ENCODE measurements at regions not wholly inside any gene's neighbourhood (a gene's known extent, or its start where the extent isn't known, plus 50 kb on each side); places are given as distances from the start of the nearest gene placed in this dataset.

DNA sequence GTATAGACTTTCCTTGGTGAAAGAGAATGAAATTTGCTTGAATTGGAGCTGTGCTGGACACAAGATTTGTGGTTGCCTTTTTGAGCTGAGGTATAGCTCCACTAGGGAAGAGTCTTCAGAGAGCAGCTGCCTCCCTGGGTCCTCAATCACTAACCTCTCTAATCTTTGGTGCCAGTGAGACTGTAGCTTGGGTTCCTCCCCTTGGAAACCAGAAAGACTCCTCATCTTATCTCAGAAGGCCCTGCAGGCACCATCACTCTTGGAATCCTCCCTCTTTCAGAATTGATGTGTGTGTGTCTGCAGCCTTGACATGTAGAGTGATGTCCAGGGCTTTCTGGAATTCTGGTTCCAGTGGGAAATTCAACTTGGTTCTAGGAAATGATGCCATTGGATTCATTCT, 426.5 kb downstream of the RPS24 start:
- intact Hi-C loops (cut with micrococcal nuclease): no loop called here
- H3K27me3 ChIP-seq (ENCODE audit: low read length): no peaks in the 10 kb centered on the region
- CTCF ChIA-PET: no interaction called here
- no peak overlapping the region for H3K9ac ChIP-seq (ENCODE audit: low read length)
- peak overlapping the region; percentile 85 for H3K27ac ChIP-seq (ENCODE audit: low read length)
- H3K79me2 ChIP-seq (ENCODE audit: low read length): no peaks in the 10 kb centered on the region
- no peaks in the 10 kb centered on the region for H3K36me3 ChIP-seq (ENCODE audit: low read depth, low read length)
- no peak for ATAC-seq
- POLR2A ChIA-PET (ENCODE audit: unreplicated experiment): no interaction called here
- no peaks in the 10 kb centered on the region for H3K9me2 ChIP-seq (replicated peaks; ENCODE audit: low read length)
- peaks cover 6% of the 10 kb centered on the region for H3F3A ChIP-seq (ENCODE audit: low read length, unreplicated experiment)
- no TSS peak for BruUV-seq (replicated peaks)
- H3K4me2 ChIP-seq (ENCODE audit: low read length): no peak overlapping the region
- no peak for TF ChIP-seq EZH2phosphoT487 (IDR thresholded peaks at IDR 0.05; ENCODE audit: borderline replicate concordance, low read length)
- TF ChIP-seq EZH2 (IDR thresholded peaks at IDR 0.05; ENCODE audit: low read length, unreplicated experiment): no peak
- TF ChIP-seq, protein P1, sequence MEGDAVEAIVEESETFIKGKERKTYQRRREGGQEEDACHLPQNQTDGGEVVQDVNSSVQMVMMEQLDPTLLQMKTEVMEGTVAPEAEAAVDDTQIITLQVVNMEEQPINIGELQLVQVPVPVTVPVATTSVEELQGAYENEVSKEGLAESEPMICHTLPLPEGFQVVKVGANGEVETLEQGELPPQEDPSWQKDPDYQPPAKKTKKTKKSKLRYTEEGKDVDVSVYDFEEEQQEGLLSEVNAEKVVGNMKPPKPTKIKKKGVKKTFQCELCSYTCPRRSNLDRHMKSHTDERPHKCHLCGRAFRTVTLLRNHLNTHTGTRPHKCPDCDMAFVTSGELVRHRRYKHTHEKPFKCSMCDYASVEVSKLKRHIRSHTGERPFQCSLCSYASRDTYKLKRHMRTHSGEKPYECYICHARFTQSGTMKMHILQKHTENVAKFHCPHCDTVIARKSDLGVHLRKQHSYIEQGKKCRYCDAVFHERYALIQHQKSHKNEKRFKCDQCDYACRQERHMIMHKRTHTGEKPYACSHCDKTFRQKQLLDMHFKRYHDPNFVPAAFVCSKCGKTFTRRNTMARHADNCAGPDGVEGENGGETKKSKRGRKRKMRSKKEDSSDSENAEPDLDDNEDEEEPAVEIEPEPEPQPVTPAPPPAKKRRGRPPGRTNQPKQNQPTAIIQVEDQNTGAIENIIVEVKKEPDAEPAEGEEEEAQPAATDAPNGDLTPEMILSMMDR (conservative IDR thresholded peaks at IDR 0.05; ENCODE audit: low read depth, low read length): no peak
- no peaks in the 10 kb centered on the region for H4K20me1 ChIP-seq (ENCODE audit: low read length)
- no peak overlapping the region for H3K4me3 ChIP-seq (ENCODE audit: low read length)
- no peak for DNase-seq
- H3K9me3 ChIP-seq (ENCODE audit: low read length): no peaks in the 10 kb centered on the region
- H2AFZ ChIP-seq (ENCODE audit: low read length): no peak overlapping the region
- peaks cover 51% of the 10 kb centered on the region for H3K4me1 ChIP-seq (ENCODE audit: insufficient read depth, low read length)

DNA sequence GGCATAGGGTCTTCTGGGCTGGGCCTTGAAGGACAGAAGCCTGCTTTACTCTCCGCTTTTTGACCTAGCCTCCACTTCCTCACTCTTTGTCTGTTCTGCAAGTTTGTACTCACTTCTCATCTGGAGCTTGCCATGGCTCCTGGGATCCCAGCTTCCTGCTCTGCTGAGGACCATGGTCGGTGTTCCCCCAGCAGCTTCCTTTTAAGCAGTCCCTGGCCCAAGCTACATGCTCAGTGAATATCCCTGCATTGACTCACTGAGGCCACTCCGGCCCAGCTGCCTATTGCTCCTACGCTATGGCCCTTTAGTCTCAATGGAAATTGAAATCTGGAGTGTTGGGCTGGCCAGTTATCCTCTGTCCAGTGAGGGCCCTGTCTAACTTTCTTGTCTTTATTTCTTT, 427.7 kb downstream of the RPS24 start:
- no peaks in the 10 kb centered on the region for H3K9me3 ChIP-seq (ENCODE audit: low read length)
- TF ChIP-seq EZH2phosphoT487 (IDR thresholded peaks at IDR 0.05; ENCODE audit: borderline replicate concordance, low read length): no peak
- no peak for TF ChIP-seq EZH2 (IDR thresholded peaks at IDR 0.05; ENCODE audit: low read length, unreplicated experiment)
- TF ChIP-seq, protein P1 (conservative IDR thresholded peaks at IDR 0.05; ENCODE audit: low read depth, low read length): no peak
- no peaks in the 10 kb centered on the region for H3K36me3 ChIP-seq (ENCODE audit: low read depth, low read length)
- H2AFZ ChIP-seq (ENCODE audit: low read length): no peak overlapping the region
- no peaks in the 10 kb centered on the region for H3K79me2 ChIP-seq (ENCODE audit: low read length)
- no peaks in the 10 kb centered on the region for H3K9me2 ChIP-seq (replicated peaks; ENCODE audit: low read length)
- no peak overlapping the region for H3K4me3 ChIP-seq (ENCODE audit: low read length)
- intact Hi-C loops (cut with micrococcal nuclease): no loop called here
- ChIA-PET POLR2A (ENCODE audit: unreplicated experiment) (interaction anchor here (0.5 kb wide), 2 partner anchors 19 to 354 kb away, joined by 4 to 5 read pairs; no protein-coding TSS in a partner anchor), CTCF (no interaction called here)
- ATAC-seq (no peak), DNase-seq (no peak)
- H3K9ac ChIP-seq (ENCODE audit: low read length): no peak overlapping the region
- H4K20me1 ChIP-seq (ENCODE audit: low read length): no peaks in the 10 kb centered on the region
- peaks cover 51% of the 10 kb centered on the region for H3K4me1 ChIP-seq (ENCODE audit: insufficient read depth, low read length)
- H3K4me2 ChIP-seq (ENCODE audit: low read length): no peak overlapping the region
- BruUV-seq (replicated peaks): no TSS peak
- no peaks in the 10 kb centered on the region for H3K27me3 ChIP-seq (ENCODE audit: low read length)
- peaks cover 6% of the 10 kb centered on the region for H3F3A ChIP-seq (ENCODE audit: low read length, unreplicated experiment)
- H3K27ac ChIP-seq (ENCODE audit: low read length): no peak overlapping the region

- BruUV-seq (replicated peaks): no TSS peak
- H3K9me2 ChIP-seq (replicated peaks; ENCODE audit: low read length): no peaks in the 10 kb centered on the region
These were observed 428.5 kb downstream of the RPS24 start for GRCh38 chr10:78462176-78462575.

More at GRCh38 chr10:78462176-78462575, 428.5 kb downstream of the RPS24 start:
- H3K9me3 ChIP-seq (ENCODE audit: low read length): no peaks in the 10 kb centered on the region
- CTCF ChIA-PET: no interaction called here
- peak; percentile 70 for DNase-seq
- H3K4me2 ChIP-seq (ENCODE audit: low read length): 0 out of 2 replicates have a peak overlapping the region, but pooled peaks have one; percentile 2
- TF ChIP-seq EZH2 (IDR thresholded peaks at IDR 0.05; ENCODE audit: low read length, unreplicated experiment) (no peak), EZH2phosphoT487 (IDR thresholded peaks at IDR 0.05; ENCODE audit: borderline replicate concordance, low read length) (no peak)
- TF ChIP-seq, protein P1 (conservative IDR thresholded peaks at IDR 0.05; ENCODE audit: low read depth, low read length): no peak
- POLR2A ChIA-PET (ENCODE audit: unreplicated experiment): no interaction called here
- peaks cover 6% of the 10 kb centered on the region for H3F3A ChIP-seq (ENCODE audit: low read length, unreplicated experiment)
- no peaks in the 10 kb centered on the region for H4K20me1 ChIP-seq (ENCODE audit: low read length)
- H3K27me3 ChIP-seq (ENCODE audit: low read length): no peaks in the 10 kb centered on the region
- no peak for ATAC-seq
- H3K9ac ChIP-seq (ENCODE audit: low read length): no peak overlapping the region
- peak overlapping the region; percentile 26 for H3K27ac ChIP-seq (ENCODE audit: low read length)
- intact Hi-C loops (cut with micrococcal nuclease): no loop called here
- H3K4me1 ChIP-seq (ENCODE audit: insufficient read depth, low read length): peaks cover 44% of the 10 kb centered on the region
- H3K36me3 ChIP-seq (ENCODE audit: low read depth, low read length): no peaks in the 10 kb centered on the region
- H3K79me2 ChIP-seq (ENCODE audit: low read length): no peaks in the 10 kb centered on the region
- no peak overlapping the region for H2AFZ ChIP-seq (ENCODE audit: low read length)
- H3K4me3 ChIP-seq (ENCODE audit: low read length): no peak overlapping the region

Measured in PC-3 (cell line).